ENCODE measurements at regions not wholly inside any gene's neighbourhood (a gene's known extent, or its start where the extent isn't known, plus 50 kb on each side); places are given as distances from the start of the nearest gene placed in this dataset.

DNA sequence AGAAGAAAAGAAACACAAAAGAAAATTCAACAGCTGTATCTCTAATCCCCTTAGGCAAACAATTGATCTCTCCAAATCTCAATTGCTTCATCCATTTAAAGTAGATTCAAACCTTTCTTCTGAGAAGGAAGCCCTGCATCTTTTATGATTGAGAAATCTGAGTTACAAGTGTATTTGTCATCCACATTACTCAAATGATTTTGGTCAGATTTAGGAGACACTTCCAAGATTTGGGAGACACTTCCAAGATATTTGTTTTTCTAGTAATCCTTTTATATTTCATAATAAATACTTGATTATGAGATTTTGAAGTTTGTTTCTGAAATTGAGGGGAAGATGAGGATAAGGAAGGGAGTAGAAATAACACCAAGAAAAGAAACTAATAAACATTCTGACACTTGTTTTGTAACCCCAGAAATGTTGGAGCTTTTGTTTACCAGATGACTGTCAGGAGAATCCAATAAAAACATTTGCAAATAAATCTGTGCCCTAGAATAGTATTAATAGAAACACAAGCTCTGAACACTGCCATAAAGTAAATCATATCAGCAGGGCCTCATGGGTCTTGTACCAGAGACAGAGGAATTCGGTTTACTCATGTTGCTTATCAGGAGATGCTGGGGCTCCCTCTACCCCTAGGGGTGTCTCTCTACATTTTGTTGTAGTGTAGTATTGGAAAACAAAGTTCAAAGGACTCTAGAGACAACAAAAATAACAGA lies 314.3 kb upstream of the NT5E start:
- DNase-seq = no peak
- peaks cover 2% of the 10 kb centered on the region for H3K9me3 Mint-ChIP-seq
- Histone ChIP-seq H3K4me1 (ENCODE audit: insufficient read depth, low read length) (no peaks in the 10 kb centered on the region), H3K9me3 (ENCODE audit: control insufficient read depth in 1 of 2, insufficient read depth in 1 of 2, low read length in 2 of 2) (no peaks in the 10 kb centered on the region), H3K4me3 (ENCODE audit: low read length) (no peak overlapping the region), H3K27me3 (ENCODE audit: control insufficient read depth in 1 of 2, insufficient read depth in 2 of 2, low read length in 2 of 2) (no peaks in the 10 kb centered on the region), H3K27ac (ENCODE audit: low read depth in 1 of 2, low read length in 2 of 2) (no peak overlapping the region), H3K36me3 (ENCODE audit: insufficient read depth, low read length) (no peaks in the 10 kb centered on the region)
- intact Hi-C loops (cut with DNase I, micrococcal nuclease) = no loop called here
- no peaks in the 10 kb centered on the region for H3K4me1 Mint-ChIP-seq (ENCODE audit: low read depth)
- H3K27me3 Mint-ChIP-seq = no peaks in the 10 kb centered on the region
- POLR2A ChIA-PET = no interaction called here
- no peak overlapping the region for H3K4me3 Mint-ChIP-seq
- no peaks in the 10 kb centered on the region for H3K36me3 Mint-ChIP-seq (ENCODE audit: low read depth)
- CTCF ChIA-PET = no interaction called here
- H3K27ac Mint-ChIP-seq = no peak overlapping the region
- TF ChIP-seq CTCF (IDR thresholded peaks at IDR 0.05) = no peak
- no peak for ATAC-seq (ENCODE audit: poor library complexity)

DNA sequence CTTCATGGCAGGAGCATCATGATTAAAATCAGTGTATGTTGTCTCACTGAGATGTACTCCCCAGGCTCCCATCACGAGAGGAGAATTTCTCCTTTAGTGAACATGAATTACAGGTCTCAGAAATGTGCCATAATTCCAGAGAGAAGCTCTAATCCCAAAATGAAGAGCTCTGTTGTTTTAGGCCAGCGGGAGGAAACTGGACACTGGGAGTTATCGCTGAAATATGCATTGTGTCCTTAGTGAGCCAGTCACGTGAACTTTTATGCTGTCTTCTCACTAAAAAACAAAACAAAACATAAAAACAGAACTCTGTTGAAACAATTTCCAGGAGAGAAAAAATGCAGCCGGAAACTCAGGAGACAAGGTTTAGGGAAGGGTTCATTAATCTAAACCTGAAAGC lies 315.7 kb upstream of the NT5E start:
- H3K36me3 Mint-ChIP-seq (ENCODE audit: low read depth) = no peaks in the 10 kb centered on the region
- Histone ChIP-seq H3K4me1 (ENCODE audit: insufficient read depth, low read length) (no peaks in the 10 kb centered on the region), H3K9me3 (ENCODE audit: control insufficient read depth in 1 of 2, insufficient read depth in 1 of 2, low read length in 2 of 2) (no peaks in the 10 kb centered on the region), H3K4me3 (ENCODE audit: low read length) (no peak overlapping the region), H3K36me3 (ENCODE audit: insufficient read depth, low read length) (no peaks in the 10 kb centered on the region), H3K27me3 (ENCODE audit: control insufficient read depth in 1 of 2, insufficient read depth in 2 of 2, low read length in 2 of 2) (no peaks in the 10 kb centered on the region), H3K27ac (ENCODE audit: low read depth in 1 of 2, low read length in 2 of 2) (no peak overlapping the region)
- no peak overlapping the region for H3K4me3 Mint-ChIP-seq
- TF ChIP-seq CTCF (IDR thresholded peaks at IDR 0.05) = no peak
- DNase-seq (no peak), ATAC-seq (ENCODE audit: poor library complexity) (no peak)
- no peaks in the 10 kb centered on the region for H3K4me1 Mint-ChIP-seq (ENCODE audit: low read depth)
- POLR2A ChIA-PET = no interaction called here
- intact Hi-C loops (cut with DNase I, micrococcal nuclease) = no loop called here
- no peak overlapping the region for H3K27ac Mint-ChIP-seq
- CTCF ChIA-PET = no interaction called here
- H3K9me3 Mint-ChIP-seq = peaks cover 2% of the 10 kb centered on the region
- H3K27me3 Mint-ChIP-seq = no peaks in the 10 kb centered on the region

GRCh38 chr6:85132091-85132490 lies 317.8 kb upstream of the NT5E start:
- Histone ChIP-seq H3K27me3 (ENCODE audit: control insufficient read depth in 1 of 2, insufficient read depth in 2 of 2, low read length in 2 of 2) (no peaks in the 10 kb centered on the region), H3K36me3 (ENCODE audit: insufficient read depth, low read length) (no peaks in the 10 kb centered on the region), H3K27ac (ENCODE audit: low read depth in 1 of 2, low read length in 2 of 2) (no peak overlapping the region), H3K4me3 (ENCODE audit: low read length) (no peak overlapping the region), H3K9me3 (ENCODE audit: control insufficient read depth in 1 of 2, insufficient read depth in 1 of 2, low read length in 2 of 2) (no peaks in the 10 kb centered on the region), H3K4me1 (ENCODE audit: insufficient read depth, low read length) (no peaks in the 10 kb centered on the region)
- peaks cover 2% of the 10 kb centered on the region for H3K9me3 Mint-ChIP-seq
- POLR2A ChIA-PET = no interaction called here
- no peak overlapping the region for H3K27ac Mint-ChIP-seq
- CTCF ChIA-PET = no interaction called here
- no peaks in the 10 kb centered on the region for H3K36me3 Mint-ChIP-seq (ENCODE audit: low read depth)
- DNase-seq (no peak), ATAC-seq (ENCODE audit: poor library complexity) (no peak)
- TF ChIP-seq CTCF (IDR thresholded peaks at IDR 0.05) = no peak
- H3K4me3 Mint-ChIP-seq = no peak overlapping the region
- no peaks in the 10 kb centered on the region for H3K4me1 Mint-ChIP-seq (ENCODE audit: low read depth)
- intact Hi-C loops (cut with DNase I, micrococcal nuclease) = no loop called here
- no peaks in the 10 kb centered on the region for H3K27me3 Mint-ChIP-seq

All from CD4-positive, alpha-beta T cell (primary cell).